H1 (cell line): ENCODE measurements at regions not wholly inside any gene's neighbourhood (a gene's known extent, or its start where the extent isn't known, plus 50 kb on each side); places are given as distances from the start of the nearest gene placed in this dataset.
"Not testable (repeated sequence)": the region's sequence is repeated elsewhere in the genome, so short reads cannot be mapped to it uniquely, and the experiment has no call there.

ENCODE experiments used
- CTCF ChIA-PET: fragments of 300-600 bp; sonication (Branson Sonifier 250); formaldehyde crosslinking; loops from one replicate; lab custom pipeline; 2021; ENCODE audit not compliant: partially characterized antibody; lab: Charles Lee
- POLR2A ChIA-PET: fragments of 300-600 bp; sonication (Branson Sonifier 250); formaldehyde crosslinking; loops from one replicate; lab custom pipeline; 2021; ENCODE audit warnings: inconsistent platforms; ENCODE audit not compliant: partially characterized antibody; lab: Charles Lee
- DNase-seq, 2 experiments: peaks; one replicate each; pipeline versions ENCODE4 v3.0.0 to v3.0.0-alpha.2; 2010 to 2022; ENCODE audit warnings: low spot score in 2 of 2, low read depth in 1 of 2, mixed read lengths in 1 of 2
- FAIRE-seq: peaks from 2 replicates; lab custom pipeline; 2011; peaks lifted over from hg19 to GRCh38; lab: Jason Lieb, UNC
- H2AFZ ChIP-seq: 2 replicates; pipeline ENCODE4 v1.8.1; 2012; ENCODE audit warnings: low read length, inconsistent platforms
- H2AK5ac ChIP-seq: 2 replicates; pipeline ENCODE4 v1.6.1; 2013; ENCODE audit warnings: low read depth, low read length
- H2BK120ac ChIP-seq: replicated peaks from 2 replicates; pipeline ENCODE3; 2013; ENCODE audit warnings: low read depth, low read length, inconsistent platforms
- H2BK12ac ChIP-seq: 2 replicates; pipeline ENCODE4 v1.6.1; 2013; ENCODE audit warnings: low read depth, low read length
- H2BK15ac ChIP-seq: 2 replicates; pipeline ENCODE4 v1.6.1; 2013; ENCODE audit warnings: low read length
- H2BK20ac ChIP-seq: 2 replicates; pipeline ENCODE4 v1.6.1; 2013; ENCODE audit warnings: low read length
- H2BK5ac ChIP-seq: 2 replicates; pipeline ENCODE4 v1.6.1; 2013; ENCODE audit warnings: low read depth, low read length
- H3K14ac ChIP-seq: 2 replicates; pipeline ENCODE4 v1.6.1; 2013; ENCODE audit warnings: inconsistent platforms; ENCODE audit not compliant: insufficient read length
- H3K18ac ChIP-seq: 2 replicates; pipeline ENCODE4 v1.6.1; 2013; ENCODE audit warnings: low read length; ENCODE audit errors: extremely low read depth
- H3K23ac ChIP-seq: 2 replicates; pipeline ENCODE4 v1.6.1; 2013; ENCODE audit warnings: inconsistent platforms; ENCODE audit not compliant: insufficient read length
- H3K23me2 ChIP-seq: 2 replicates; pipeline ENCODE4 v1.6.1; 2013; ENCODE audit warnings: low read depth, low read length
- H3K27ac ChIP-seq: 2 replicates; pipeline ENCODE4 v1.6.1; 2011; ENCODE audit warnings: low read depth, low read length, inconsistent platforms
- H3K27me3 ChIP-seq, 4 experiments: replicated peaks in 1 of 4; 1 replicate in 1 of 4; 2 replicates in 3 of 4; pipeline versions ENCODE4 v1.6.1 to v1.8.1; 2011 to 2013; ENCODE audit warnings: low read length in 3 of 4, mild to moderate bottlenecking in 3 of 4, inconsistent platforms in 2 of 4, mixed read lengths in 2 of 4, moderate library complexity in 1 of 4; ENCODE audit not compliant: control insufficient read depth in 3 of 4, insufficient read depth in 3 of 4; ENCODE audit errors: extremely low read depth in 1 of 4
- H3K36me3 ChIP-seq, 4 experiments: 2 replicates each; pipeline versions ENCODE4 v1.6.1 to v1.8.1; 2011 to 2013; ENCODE audit warnings: mild to moderate bottlenecking in 4 of 4, low read length in 3 of 4, moderate library complexity in 2 of 4, control low read depth in 1 of 4, inconsistent platforms in 1 of 4; ENCODE audit not compliant: insufficient read depth in 4 of 4, control insufficient read depth in 2 of 4
- H3K4ac ChIP-seq: replicated peaks from 2 replicates; pipeline ENCODE3; 2013; ENCODE audit warnings: low read length, low read depth, mixed read lengths, inconsistent platforms; ENCODE audit not compliant: insufficient read length
- H3K4me1 ChIP-seq, 4 experiments: replicated peaks in 1 of 4; 1 replicate in 1 of 4; 2 replicates in 3 of 4; pipeline versions ENCODE4 v1.6.1 to v1.8.1; 2011 to 2013; ENCODE audit warnings: low read length in 3 of 4, inconsistent platforms in 2 of 4, mixed read lengths in 1 of 4; ENCODE audit not compliant: insufficient read depth in 4 of 4, control insufficient read depth in 3 of 4
- H3K4me2 ChIP-seq, 2 experiments: 2 replicates each; pipeline versions ENCODE4 v1.6.1 to v1.8.1; 2011 to 2013; ENCODE audit warnings: low read depth in 2 of 2, low read length in 2 of 2, control low read depth in 1 of 2, inconsistent platforms in 1 of 2, mild to moderate bottlenecking in 1 of 2; ENCODE audit not compliant: insufficient read depth in 1 of 2
- H3K4me3 ChIP-seq, 4 experiments: fragments of 200-600, 300-600 bp in 1 of 4; sonication (generic), shearing (Covaris generic), sonication (Bioruptor Twin) in 1 of 4; 2 replicates each; pipeline versions ENCODE4 v1.5.1 to v1.8.1; 2011 to 2016; ENCODE audit warnings: low read length in 4 of 4, low read depth in 3 of 4, control low read depth in 2 of 4, inconsistent platforms in 2 of 4, mild to moderate bottlenecking in 2 of 4, mixed read lengths in 1 of 4, moderate library complexity in 1 of 4; ENCODE audit not compliant: insufficient read depth in 2 of 4; ENCODE audit errors: extremely low read depth in 1 of 4
- H3K56ac ChIP-seq: replicated peaks from 2 replicates; pipeline ENCODE3; 2013; ENCODE audit warnings: low read depth, mild to moderate bottlenecking, mixed read lengths, low read length, inconsistent platforms; ENCODE audit not compliant: insufficient read length
- H3K79me1 ChIP-seq: 2 replicates; pipeline ENCODE4 v1.6.1; 2013; ENCODE audit warnings: low read depth, low read length, control low read depth
- H3K79me2 ChIP-seq, 2 experiments: 2 replicates each; pipeline versions ENCODE4 v1.6.1 to v1.8.1; 2012 to 2013; ENCODE audit warnings: low read length in 2 of 2, mild to moderate bottlenecking in 2 of 2, inconsistent platforms in 1 of 2; ENCODE audit not compliant: insufficient read depth in 2 of 2, control insufficient read depth in 1 of 2
- H3K9ac ChIP-seq, 4 experiments: replicated peaks in 1 of 4; 1 replicate in 1 of 4; 2 replicates in 3 of 4; pipeline versions ENCODE4 v1.6.1 to v1.8.1; 2011 to 2013; ENCODE audit warnings: low read depth in 3 of 4, low read length in 3 of 4, control low read depth in 2 of 4, mild to moderate bottlenecking in 2 of 4, moderate library complexity in 2 of 4, inconsistent platforms in 1 of 4; ENCODE audit errors: extremely low read depth in 1 of 4
- H3K9me3 ChIP-seq, 2 experiments: 2 replicates each; pipeline versions ENCODE4 v1.6.1 to v1.8.1; 2012 to 2013; ENCODE audit warnings: mild to moderate bottlenecking in 2 of 2, moderate library complexity in 2 of 2, control low read depth in 1 of 2, inconsistent platforms in 1 of 2, low read depth in 1 of 2, low read length in 1 of 2, mixed read lengths in 1 of 2; ENCODE audit not compliant: insufficient read depth in 2 of 2
- H4K20me1 ChIP-seq, 2 experiments: replicated peaks in 1 of 2; 2 replicates each; pipeline versions ENCODE3 to v1.8.1; 2011 to 2013; ENCODE audit warnings: inconsistent platforms in 2 of 2, low read length in 2 of 2, mild to moderate bottlenecking in 1 of 2; ENCODE audit not compliant: insufficient read depth in 2 of 2, control insufficient read depth in 1 of 2
- H4K5ac ChIP-seq: 2 replicates; pipeline ENCODE4 v1.6.1; 2013; ENCODE audit warnings: low read length, low read depth, mixed read lengths, inconsistent platforms; ENCODE audit not compliant: insufficient read length
- H4K8ac ChIP-seq: 2 replicates; pipeline ENCODE4 v1.8.0; 2013; ENCODE audit warnings: mild to moderate bottlenecking, moderate library complexity, low read length, inconsistent platforms; ENCODE audit not compliant: insufficient read depth; ENCODE audit errors: extremely low read depth
- H4K91ac ChIP-seq: replicated peaks from 2 replicates; pipeline ENCODE3; 2013; ENCODE audit warnings: low read length, mixed read lengths, inconsistent platforms; ENCODE audit not compliant: insufficient read length
- EP300 ChIP-seq, 2 experiments: IDR thresholded peaks; 1 replicate in 1 of 2; 2 replicates in 1 of 2; pipeline ENCODE4 v1.6.1; 2011 to 2012; ENCODE audit warnings: low read depth in 2 of 2, low read length in 2 of 2, mild to moderate bottlenecking in 2 of 2, borderline replicate concordance in 1 of 2, inconsistent platforms in 1 of 2, moderate library complexity in 1 of 2
- WGBS, 2 experiments: shearing (Covaris generic) in 1 of 2; methylation state at CpG; one replicate each; pipeline versions ENCODE4 v1.1.6 to v1.1.7; 2013 to 2015; ENCODE audit warnings: low lambda C conversion rate in 2 of 2, mixed read lengths in 2 of 2, inconsistent platforms in 1 of 2, low coverage in 1 of 2, missing lambda C conversion rate in 1 of 2; ENCODE audit not compliant: insufficient replicate concordance in 2 of 2, insufficient coverage in 1 of 2, insufficient read length in 1 of 2; ENCODE audit errors: extremely low coverage in 1 of 2, missing lambda C conversion rate in 1 of 2; 5-methylcytosine and 5-hydroxymethylcytosine counted together

- H4K8ac ChIP-seq, H3K79me2 ChIP-seq, DNase-seq, H3K18ac ChIP-seq, H3K4me2 ChIP-seq, H4K5ac ChIP-seq, H4K20me1 ChIP-seq, H2BK120ac ChIP-seq, H3K4me1 ChIP-seq, H2BK15ac ChIP-seq, H3K14ac ChIP-seq, H2BK12ac ChIP-seq, H3K9ac ChIP-seq, H3K27ac ChIP-seq, H3K4me3 ChIP-seq, H2AK5ac ChIP-seq, H3K4ac ChIP-seq, POLR2A ChIA-PET, H4K91ac ChIP-seq, H3K56ac ChIP-seq, H2BK20ac ChIP-seq, H3K36me3 ChIP-seq, H3K79me1 ChIP-seq, CTCF ChIA-PET, H3K27me3 ChIP-seq, H3K23ac ChIP-seq, H3K23me2 ChIP-seq, H2AFZ ChIP-seq, H3K9me3 ChIP-seq, FAIRE-seq, H2BK5ac ChIP-seq: not testable (repeated sequence)
- WGBS, 2 experiments: 98% methylated on average over 7 of the region's 8 CpGs; no CpG with 5 or more reads in 1 of the 2 experiments
- TF ChIP-seq EP300 (IDR thresholded peaks at IDR 0.05; ENCODE audit: borderline replicate concordance in 1 of 2, low read depth in 2 of 2, low read length in 2 of 2): peak in 1 of 2 experiments; percentile 74; a peak in 1 of 3 replicates
These were observed 185.3 kb downstream of the ACTRT1 start for GRCh38 chrX:127866857-127867256.
